Kidney (tissue), 13 donors: ENCODE measurements at regions not wholly inside any gene's neighbourhood (a gene's known extent, or its start where the extent isn't known, plus 50 kb on each side); places are given as distances from the start of the nearest gene placed in this dataset.

Experiments used
- DNase-seq, 5 donors: peaks; one replicate each; pipeline ENCODE4 v3.0.0-alpha.2; 2013 to 2020
- FAIRE-seq: peaks from 2 replicates; lab custom pipeline; 2012; peaks lifted over from hg19 to GRCh38; lab: Jason Lieb, UNC
- H3K27ac ChIP-seq, 2 donors: one replicate each; pipeline ENCODE4 v1.7.0; 2013; ENCODE audit warnings: low read depth in 2 of 2, low read length in 2 of 2, inconsistent platforms in 1 of 2
- H3K27me3 ChIP-seq: one replicate; pipeline ENCODE4 v1.7.1; 2013; ENCODE audit warnings: low read length, inconsistent platforms; ENCODE audit not compliant: control insufficient read depth, insufficient read depth
- H3K36me3 ChIP-seq, 3 donors: one replicate each; pipeline versions ENCODE4 v1.7.0 to v1.7.1; 2013; ENCODE audit warnings: low read length in 3 of 3, control low read depth in 1 of 3, inconsistent platforms in 1 of 3; ENCODE audit not compliant: insufficient read depth in 3 of 3, control insufficient read depth in 2 of 3
- H3K4me1 ChIP-seq, 3 donors: one replicate each; pipeline versions ENCODE4 v1.7.0 to v1.7.1; 2013; ENCODE audit warnings: low read length in 3 of 3, inconsistent platforms in 1 of 3, low read depth in 1 of 3; ENCODE audit not compliant: control insufficient read depth in 2 of 3, insufficient read depth in 2 of 3
- H3K4me3 ChIP-seq, 3 donors: one replicate each; pipeline versions ENCODE4 v1.7.0 to v1.8.1; 2013; ENCODE audit warnings: low read length in 3 of 3, control low read depth in 1 of 3, inconsistent platforms in 1 of 3
- H3K9ac ChIP-seq, 3 donors: one replicate each; pipeline versions ENCODE4 v1.7.0 to v1.7.1; 2013; ENCODE audit warnings: low read length in 3 of 3, control low read depth in 1 of 3, inconsistent platforms in 1 of 3
- H3K9me3 ChIP-seq, 3 donors: one replicate each; pipeline versions ENCODE4 v1.7.0 to v1.7.1; 2013; ENCODE audit warnings: low read length in 3 of 3, control low read depth in 1 of 3, inconsistent platforms in 1 of 3; ENCODE audit not compliant: control insufficient read depth in 2 of 3, insufficient read depth in 1 of 3
- CTCF ChIP-seq: IDR thresholded peaks from 3 replicates; pipeline ENCODE4 v1.5.1; 2012; ENCODE audit warnings: mild to moderate bottlenecking, moderate library complexity, borderline replicate concordance; ENCODE audit not compliant: insufficient read depth; ENCODE audit errors: extremely low read depth
- intact Hi-C: fragments of 100-400 bp; cut with DNase I; formaldehyde crosslinking; loops from one replicate; pipeline ENCODE4 v1.11.1; 2022
- donor health status: control.
- donor health status: control.
- donor health status: control.
- donor health status: control.
- donor health status: control.
- donor health status: DM: yes; HTN: yes; CAD: no.
- donor health status: Normal renal cell carcinoma (clear cell type).

- intact Hi-C loops = no loop called here
- H3K36me3 ChIP-seq = no peaks in the 10 kb centered on the region
- H3K4me1 ChIP-seq = no peaks in the 10 kb centered on the region
- DNase-seq (peak; percentile 70 to 93 (median 76)), FAIRE-seq (no peak)
- no peaks in the 10 kb centered on the region for H3K27me3 ChIP-seq
- H3K27ac ChIP-seq = no peak overlapping the region
- H3K9me3 ChIP-seq = no peaks in the 10 kb centered on the region
- H3K4me3 ChIP-seq = no peak overlapping the region
- no peak overlapping the region for H3K9ac ChIP-seq
- TF ChIP-seq CTCF = no peak
Measured at GRCh38 chr14:101364503-101365328, 196.6 kb upstream of the DIO3 start.

GRCh38 chr14:101365329-101366158, 195.8 kb upstream of the DIO3 start:
- no peak overlapping the region for H3K27ac ChIP-seq
- no peaks in the 10 kb centered on the region for H3K9me3 ChIP-seq
- H3K36me3 ChIP-seq = no peaks in the 10 kb centered on the region
- TF ChIP-seq CTCF = no peak
- intact Hi-C loops = no loop called here
- peak in 3 of 5 donors; percentile 24 to 44 (median 27) for DNase-seq
- no peak overlapping the region for H3K4me3 ChIP-seq
- H3K9ac ChIP-seq = no peak overlapping the region
- no peaks in the 10 kb centered on the region for H3K27me3 ChIP-seq
- H3K4me1 ChIP-seq = no peaks in the 10 kb centered on the region
- no peak for FAIRE-seq

- no peak overlapping the region for H3K27ac ChIP-seq
- H3K4me1 ChIP-seq = no peaks in the 10 kb centered on the region
- DNase-seq (no peak), FAIRE-seq (no peak)
- no peaks in the 10 kb centered on the region for H3K9me3 ChIP-seq
- H3K9ac ChIP-seq = no peak overlapping the region
- intact Hi-C loops = no loop called here
- no peaks in the 10 kb centered on the region for H3K36me3 ChIP-seq
- no peaks in the 10 kb centered on the region for H3K27me3 ChIP-seq
- H3K4me3 ChIP-seq = no peak overlapping the region
- no peak for TF ChIP-seq CTCF
Measured at GRCh38 chr14:101367421-101368261, 193.7 kb upstream of the DIO3 start.
